Nephron progenitor cell (in vitro differentiated cells): ENCODE measurements at regions not wholly inside any gene's neighbourhood (a gene's known extent, or its start where the extent isn't known, plus 50 kb on each side); places are given as distances from the start of the nearest gene placed in this dataset.
A peak's percentile ranks its signal among the peaks of the same experiment; 100 is the strongest.

Experiments
- DNase-seq: peaks from one replicate; pipeline ENCODE4 v3.0.0; 2021
- H3K27ac Mint-ChIP-seq: 2 replicates; pipeline ENCODE4 v1.8.0; 2021; ENCODE audit warnings: mild to moderate bottlenecking, moderate library complexity, mixed read lengths
- H3K27me3 Mint-ChIP-seq: 2 replicates; pipeline ENCODE4 v1.8.0; 2021; ENCODE audit warnings: mild to moderate bottlenecking, low read depth, mixed read lengths; ENCODE audit not compliant: poor library complexity
- H3K36me3 Mint-ChIP-seq: 2 replicates; pipeline ENCODE4 v1.8.0; 2021; ENCODE audit warnings: low read depth, mixed read lengths
- H3K4me1 Mint-ChIP-seq: 2 replicates; pipeline ENCODE4 v1.8.0; 2021; ENCODE audit warnings: mixed read lengths
- H3K4me3 Mint-ChIP-seq: 2 replicates; pipeline ENCODE4 v1.8.0; 2021; ENCODE audit warnings: mild to moderate bottlenecking, moderate library complexity, mixed read lengths
- H3K9me3 Mint-ChIP-seq: 2 replicates; pipeline ENCODE4 v1.8.0; 2021; ENCODE audit warnings: mild to moderate bottlenecking, moderate library complexity, mixed read lengths
- CTCF ChIP-seq: fragments of 200-600 bp; sonication (generic); IDR thresholded peaks from 2 replicates; pipeline ENCODE4 v1.5.0; 2021; ENCODE audit warnings: antibody characterized with exemption

DNA sequence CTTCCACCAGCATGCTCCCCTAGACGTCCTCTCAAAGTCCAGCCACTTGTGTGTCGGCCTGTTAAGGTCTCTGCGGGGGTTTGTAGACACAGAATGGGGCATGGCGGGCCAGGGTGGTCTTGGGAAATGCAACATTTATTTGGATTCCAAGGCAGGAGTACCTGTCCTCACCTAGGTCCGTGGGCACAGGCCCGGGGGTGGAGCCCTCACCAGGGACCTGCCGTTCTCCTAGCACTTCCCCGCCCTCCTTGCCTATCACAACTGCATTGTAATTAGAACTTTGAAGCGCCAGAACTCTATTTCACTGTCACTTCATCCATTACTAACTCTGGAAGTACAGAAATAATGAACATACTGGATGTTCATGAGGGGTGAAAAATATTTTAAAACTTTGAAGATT, 268.3 kb upstream of the ACTBL2 start:
- no peaks in the 10 kb centered on the region for H3K36me3 Mint-ChIP-seq
- H3K27ac Mint-ChIP-seq, result no peak overlapping the region
- peaks cover 3% of the 10 kb centered on the region for H3K9me3 Mint-ChIP-seq
- peaks cover 2% of the 10 kb centered on the region for H3K4me1 Mint-ChIP-seq
- DNase-seq, result no peak
- no peak overlapping the region for H3K4me3 Mint-ChIP-seq
- no peaks in the 10 kb centered on the region for H3K27me3 Mint-ChIP-seq
- TF ChIP-seq CTCF, result no peak

DNA sequence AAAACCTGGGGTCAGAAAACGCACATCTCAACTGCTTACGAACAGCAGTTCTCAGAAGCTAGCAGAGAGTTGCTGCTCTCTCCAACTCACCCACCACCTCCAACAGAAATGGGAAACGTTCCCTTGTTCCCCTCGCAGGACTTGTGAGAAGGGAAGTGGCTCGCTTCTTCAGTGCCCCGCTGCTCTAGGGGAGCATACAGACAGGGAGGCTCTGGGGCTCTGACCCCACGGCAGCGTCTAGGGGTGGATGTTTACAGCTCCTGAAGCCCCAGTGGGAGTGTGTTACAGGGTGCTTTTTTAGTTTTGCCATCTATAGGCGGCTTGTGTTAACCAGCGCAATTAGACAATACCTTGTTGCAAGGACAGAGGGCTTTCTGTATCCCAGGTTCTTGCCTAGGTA, 267.7 kb upstream of the ACTBL2 start:
- peaks cover 6% of the 10 kb centered on the region for H3K4me1 Mint-ChIP-seq
- no peak for TF ChIP-seq CTCF
- no peak overlapping the region for H3K4me3 Mint-ChIP-seq
- H3K36me3 Mint-ChIP-seq, result no peaks in the 10 kb centered on the region
- H3K27ac Mint-ChIP-seq, result no peak overlapping the region
- peaks cover 3% of the 10 kb centered on the region for H3K9me3 Mint-ChIP-seq
- H3K27me3 Mint-ChIP-seq, result no peaks in the 10 kb centered on the region
- DNase-seq, result no peak

DNA sequence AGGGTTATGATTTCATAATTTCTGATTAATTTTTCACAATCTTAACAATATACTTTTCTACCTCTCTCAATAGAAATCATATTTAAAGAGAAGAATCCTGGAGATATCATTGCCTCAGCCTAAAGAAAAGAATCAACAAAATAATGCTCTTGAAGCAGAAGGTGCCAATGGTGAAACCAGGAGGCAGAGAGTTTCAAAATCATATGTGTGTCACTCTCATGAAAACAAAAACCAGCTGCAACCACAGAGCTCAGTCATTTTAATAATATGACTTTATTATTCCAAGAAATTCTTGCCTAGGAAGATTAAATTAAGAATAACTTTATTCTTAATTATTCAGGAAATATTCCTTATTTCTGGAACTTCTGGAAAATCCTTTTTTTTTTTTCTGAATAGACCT, 266.8 kb upstream of the ACTBL2 start:
- H3K4me1 Mint-ChIP-seq, result peaks cover 6% of the 10 kb centered on the region
- no peak for DNase-seq
- H3K9me3 Mint-ChIP-seq, result peaks cover 3% of the 10 kb centered on the region
- no peaks in the 10 kb centered on the region for H3K27me3 Mint-ChIP-seq
- TF ChIP-seq CTCF, result no peak
- no peak overlapping the region for H3K27ac Mint-ChIP-seq
- H3K4me3 Mint-ChIP-seq, result no peak overlapping the region
- no peaks in the 10 kb centered on the region for H3K36me3 Mint-ChIP-seq

- peaks cover 3% of the 10 kb centered on the region for H3K9me3 Mint-ChIP-seq
Measured at GRCh38 chr5:57745700-57746651, 263.4 kb upstream of the ACTBL2 start.

DNA sequence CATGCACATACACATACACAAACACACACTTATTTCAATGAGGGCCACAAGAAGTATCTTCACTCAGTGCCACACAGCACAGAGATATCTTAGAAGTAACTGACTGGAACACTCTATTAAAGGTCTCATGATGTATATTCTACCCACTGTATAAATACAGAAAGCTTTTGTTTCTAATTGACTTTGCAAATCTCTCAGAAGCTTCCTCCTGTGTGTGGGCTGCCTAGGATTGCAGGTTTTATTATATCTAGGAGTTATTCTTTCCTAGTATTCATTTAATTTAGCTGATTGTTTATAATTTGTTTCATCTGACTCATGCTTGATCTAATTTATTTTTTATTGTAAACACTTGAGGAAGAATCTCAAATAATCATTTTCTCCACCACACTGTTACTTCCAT, 262.4 kb upstream of the ACTBL2 start:
- Mint-ChIP-seq H3K4me3 (no peak overlapping the region), H3K36me3 (no peaks in the 10 kb centered on the region)

More at GRCh38 chr5:57745700-57746651, 263.4 kb upstream of the ACTBL2 start:
- Mint-ChIP-seq H3K36me3 (no peaks in the 10 kb centered on the region), H3K27ac (peak overlapping the region; percentile 1), H3K27me3 (no peaks in the 10 kb centered on the region), H3K4me3 (no peak overlapping the region), H3K4me1 (peaks cover 6% of the 10 kb centered on the region)
- no peak for TF ChIP-seq CTCF
- no peak for DNase-seq

More for the DNA sequence above, 262.4 kb upstream of the ACTBL2 start:
- no peak overlapping the region for H3K27ac Mint-ChIP-seq
- TF ChIP-seq CTCF, result no peak
- H3K27me3 Mint-ChIP-seq, result no peaks in the 10 kb centered on the region
- H3K9me3 Mint-ChIP-seq, result no peaks in the 10 kb centered on the region
- no peak for DNase-seq
- H3K4me1 Mint-ChIP-seq, result peaks cover 6% of the 10 kb centered on the region
